GM12873 (cell line): ENCODE measurements at regions not wholly inside any gene's neighbourhood (a gene's known extent, or its start where the extent isn't known, plus 50 kb on each side); places are given as distances from the start of the nearest gene placed in this dataset.

Experiments
- CTCF ChIP-seq: IDR thresholded peaks from 2 replicates; pipeline ENCODE4 v1.5.1; 2012; ENCODE audit warnings: low read depth, mild to moderate bottlenecking, moderate library complexity, low read length, control low read depth; ENCODE audit not compliant: insufficient read depth; ENCODE audit errors: missing control alignments

- TF ChIP-seq CTCF = no peak
These were observed 642.6 kb downstream of the RNF144A start for GRCh38 chr2:7559791-7560190.

- TF ChIP-seq CTCF = no peak
These were observed 649.2 kb downstream of the RNF144A start for GRCh38 chr2:7566382-7566881.

GRCh38 chr2:7567646-7568045 is 650.4 kb downstream of the RNF144A start:
- TF ChIP-seq CTCF = no peak

- no peak for TF ChIP-seq CTCF
These were observed 653.0 kb downstream of the RNF144A start for GRCh38 chr2:7570247-7570646.

GRCh38 chr2:7571701-7572100 is 654.5 kb downstream of the RNF144A start:
- no peak for TF ChIP-seq CTCF

- TF ChIP-seq CTCF = no peak
These were observed 655.2 kb downstream of the RNF144A start for GRCh38 chr2:7572450-7572849.

- TF ChIP-seq CTCF = no peak
These were observed 656.1 kb downstream of the RNF144A start for GRCh38 chr2:7573166-7573825.
